ENCODE measurements at regions not wholly inside any gene's neighbourhood (a gene's known extent, or its start where the extent isn't known, plus 50 kb on each side); places are given as distances from the start of the nearest gene placed in this dataset.

DNA sequence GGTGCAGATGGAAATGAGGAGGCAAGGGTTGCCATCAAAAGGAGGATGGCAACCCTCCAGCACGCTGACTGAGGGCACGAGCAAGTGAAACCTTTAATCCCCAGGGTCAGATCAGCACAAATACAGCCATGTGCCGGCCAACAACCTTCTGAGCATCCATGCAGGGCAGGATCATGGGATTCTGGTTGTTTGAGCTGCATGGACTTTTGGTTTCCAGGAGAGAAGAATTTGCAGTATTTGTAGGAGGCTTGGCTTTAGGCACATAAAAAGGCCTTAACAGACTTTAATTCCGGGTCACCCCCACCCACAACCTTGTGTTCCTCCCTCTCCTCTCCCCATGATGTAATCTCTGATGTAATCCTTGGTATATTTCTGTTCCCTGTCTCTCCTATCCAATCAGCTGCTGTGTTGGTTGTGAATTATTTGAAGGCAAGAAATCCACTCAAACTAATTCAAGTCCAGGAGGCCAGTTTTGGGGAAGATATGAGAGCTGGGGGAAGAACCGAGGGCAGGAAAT, 254.3 kb downstream of the SHQ1 start:
- H3K36me3 Mint-ChIP-seq (ENCODE audit: insufficient read depth in 2 of 2) = no peaks in the 10 kb centered on the region
- no peak overlapping the region for H3K4me3 Mint-ChIP-seq
- no peak overlapping the region for H3K27ac Mint-ChIP-seq
- ATAC-seq (replicated peaks in 1 of 2) = no peak
- no peak for DNase-seq
- peaks cover 8% of the 10 kb centered on the region for H3K27me3 Mint-ChIP-seq (ENCODE audit: low read depth)
- H3K4me1 Mint-ChIP-seq (ENCODE audit: low read depth) = peaks cover 6% of the 10 kb centered on the region
- H3K9me3 Mint-ChIP-seq = no peaks in the 10 kb centered on the region

- H3K9me3 Mint-ChIP-seq = no peaks in the 10 kb centered on the region
- DNase-seq (no peak), ATAC-seq (replicated peaks in 1 of 2) (no peak)
- peaks cover 5% of the 10 kb centered on the region for H3K27me3 Mint-ChIP-seq (ENCODE audit: low read depth)
- H3K27ac Mint-ChIP-seq = no peak overlapping the region
- H3K4me1 Mint-ChIP-seq (ENCODE audit: low read depth) = peaks cover 6% of the 10 kb centered on the region
- H3K36me3 Mint-ChIP-seq (ENCODE audit: insufficient read depth in 2 of 2) = no peaks in the 10 kb centered on the region
- no peak overlapping the region for H3K4me3 Mint-ChIP-seq
Measured at GRCh38 chr3:72591522-72592421, 256.5 kb downstream of the SHQ1 start.

DNA sequence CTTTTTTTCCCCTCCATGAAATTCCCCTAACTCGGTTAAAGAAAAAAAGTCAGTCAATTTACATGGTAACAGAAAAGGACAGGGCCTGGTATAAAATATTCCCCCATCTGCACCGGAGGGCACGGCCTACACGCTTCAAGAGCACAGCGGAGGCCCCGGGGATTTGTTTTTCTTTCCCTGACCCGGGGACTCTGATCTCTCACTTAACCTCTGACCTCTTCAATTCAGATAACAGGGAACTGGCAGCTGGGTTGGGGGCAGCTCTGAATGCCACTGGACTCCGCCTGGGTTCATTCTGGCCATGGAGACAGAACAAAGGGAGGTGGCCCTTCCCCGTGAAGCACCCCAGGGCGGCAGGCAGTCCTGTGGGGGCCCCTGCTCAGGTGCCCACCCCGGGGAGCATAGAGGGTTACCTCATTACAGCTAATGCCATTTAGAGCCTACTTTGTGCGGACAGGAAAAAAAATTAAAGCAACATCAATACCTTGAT, 257.5 kb downstream of the SHQ1 start:
- Mint-ChIP-seq H3K36me3 (ENCODE audit: insufficient read depth in 2 of 2) (no peaks in the 10 kb centered on the region), H3K4me1 (ENCODE audit: low read depth) (peaks cover 6% of the 10 kb centered on the region), H3K9me3 (no peaks in the 10 kb centered on the region), H3K27me3 (ENCODE audit: low read depth) (peaks cover 5% of the 10 kb centered on the region), H3K27ac (no peak overlapping the region), H3K4me3 (no peak overlapping the region)
- ATAC-seq (replicated peaks in 1 of 2) (no peak), DNase-seq (no peak)

DNA sequence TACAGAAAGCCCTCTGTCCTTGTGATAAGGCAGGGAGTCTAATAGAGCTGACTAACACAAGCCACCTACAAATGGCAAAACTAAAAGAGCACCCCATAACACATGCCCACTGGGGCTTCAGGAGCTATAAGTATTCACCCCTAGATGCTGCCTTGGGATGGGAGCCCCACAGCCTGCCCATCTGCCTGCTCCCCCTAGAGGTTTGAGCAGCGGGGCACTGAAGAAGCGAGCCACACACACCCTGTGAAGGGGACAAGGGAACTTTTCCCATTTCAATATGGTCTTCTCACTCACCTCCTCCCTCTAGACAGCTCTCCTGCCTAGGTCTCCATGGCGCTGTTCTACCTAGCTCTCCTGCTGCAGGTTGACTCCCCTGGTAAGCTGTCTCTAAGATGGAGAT, 261.0 kb downstream of the SHQ1 start:
- DNase-seq (no peak), ATAC-seq (replicated peaks in 1 of 2) (no peak)
- Mint-ChIP-seq H3K36me3 (ENCODE audit: insufficient read depth in 2 of 2) (no peaks in the 10 kb centered on the region), H3K27me3 (ENCODE audit: low read depth) (no peaks in the 10 kb centered on the region), H3K9me3 (peaks cover 0 to 2% of the 10 kb centered on the region in 2 donors), H3K27ac (no peak overlapping the region), H3K4me3 (no peak overlapping the region), H3K4me1 (ENCODE audit: low read depth) (peaks cover 13% of the 10 kb centered on the region)

DNA sequence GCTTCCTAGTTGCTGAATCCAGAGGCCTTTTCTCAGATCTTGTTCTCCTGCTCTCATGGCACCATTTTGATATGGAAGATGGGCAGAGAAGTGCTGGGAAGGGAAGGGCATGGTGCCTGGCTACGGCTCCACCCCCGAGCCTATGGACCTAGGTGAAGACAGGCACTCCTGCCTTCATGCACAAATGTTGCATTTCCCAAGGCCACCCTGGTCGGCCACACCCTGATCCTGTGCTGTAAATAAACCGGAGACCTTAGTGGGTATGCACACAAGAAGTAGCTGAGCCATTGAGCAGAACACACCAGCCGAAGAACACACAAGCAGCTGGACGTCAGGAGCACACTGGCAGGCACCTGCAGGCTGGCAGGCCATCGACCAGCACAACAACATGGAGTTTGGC, 261.6 kb downstream of the SHQ1 start:
- Mint-ChIP-seq H3K27ac (no peak overlapping the region), H3K4me3 (no peak overlapping the region), H3K9me3 (peaks cover 0 to 2% of the 10 kb centered on the region in 2 donors), H3K27me3 (ENCODE audit: low read depth) (peaks cover under 1% of the 10 kb centered on the region), H3K36me3 (ENCODE audit: insufficient read depth in 2 of 2) (no peaks in the 10 kb centered on the region), H3K4me1 (ENCODE audit: low read depth) (peaks cover 15% of the 10 kb centered on the region)
- ATAC-seq (replicated peaks in 1 of 2) = no peak
- no peak for DNase-seq

- H3K9me3 Mint-ChIP-seq = peaks cover 0 to 2% of the 10 kb centered on the region in 2 donors
- no peaks in the 10 kb centered on the region for H3K36me3 Mint-ChIP-seq (ENCODE audit: insufficient read depth in 2 of 2)
- H3K27me3 Mint-ChIP-seq (ENCODE audit: low read depth) = peaks cover 7% of the 10 kb centered on the region
- H3K27ac Mint-ChIP-seq = no peak overlapping the region
- DNase-seq (no peak), ATAC-seq (replicated peaks in 1 of 2) (no peak)
- H3K4me3 Mint-ChIP-seq = no peak overlapping the region
- H3K4me1 Mint-ChIP-seq (ENCODE audit: low read depth) = peaks cover 15% of the 10 kb centered on the region
Measured at GRCh38 chr3:72585966-72586365, 262.3 kb downstream of the SHQ1 start.

GRCh38 chr3:72584262-72584661, 264.0 kb downstream of the SHQ1 start:
- peaks cover 7% of the 10 kb centered on the region for H3K27me3 Mint-ChIP-seq (ENCODE audit: low read depth)
- no peak overlapping the region for H3K4me3 Mint-ChIP-seq
- no peaks in the 10 kb centered on the region for H3K36me3 Mint-ChIP-seq (ENCODE audit: insufficient read depth in 2 of 2)
- H3K27ac Mint-ChIP-seq = no peak overlapping the region
- ATAC-seq (replicated peaks in 1 of 2) (no peak), DNase-seq (no peak)
- H3K9me3 Mint-ChIP-seq = peaks cover 0 to 2% of the 10 kb centered on the region in 2 donors
- peaks cover 15% of the 10 kb centered on the region for H3K4me1 Mint-ChIP-seq (ENCODE audit: low read depth)

GRCh38 chr3:72582963-72583362, 265.3 kb downstream of the SHQ1 start:
- no peak overlapping the region for H3K4me3 Mint-ChIP-seq
- no peak for ATAC-seq (replicated peaks in 1 of 2)
- no peak for DNase-seq
- peaks cover 7% of the 10 kb centered on the region for H3K27me3 Mint-ChIP-seq (ENCODE audit: low read depth)
- no peak overlapping the region for H3K27ac Mint-ChIP-seq
- H3K9me3 Mint-ChIP-seq = peaks cover 0 to 2% of the 10 kb centered on the region in 2 donors
- peaks cover 15% of the 10 kb centered on the region for H3K4me1 Mint-ChIP-seq (ENCODE audit: low read depth)
- H3K36me3 Mint-ChIP-seq (ENCODE audit: insufficient read depth in 2 of 2) = no peaks in the 10 kb centered on the region

- Mint-ChIP-seq H3K4me3 (no peak overlapping the region), H3K27ac (no peak overlapping the region), H3K9me3 (peaks cover 0 to 2% of the 10 kb centered on the region in 2 donors), H3K4me1 (ENCODE audit: low read depth) (peaks cover 15% of the 10 kb centered on the region), H3K27me3 (ENCODE audit: low read depth) (peaks cover 7% of the 10 kb centered on the region), H3K36me3 (ENCODE audit: insufficient read depth in 2 of 2) (no peaks in the 10 kb centered on the region)
- DNase-seq = no peak
- peak; percentile 72 to 85 for ATAC-seq (replicated peaks in 1 of 2)
Measured at GRCh38 chr3:72582211-72582878, 265.9 kb downstream of the SHQ1 start.

DNA sequence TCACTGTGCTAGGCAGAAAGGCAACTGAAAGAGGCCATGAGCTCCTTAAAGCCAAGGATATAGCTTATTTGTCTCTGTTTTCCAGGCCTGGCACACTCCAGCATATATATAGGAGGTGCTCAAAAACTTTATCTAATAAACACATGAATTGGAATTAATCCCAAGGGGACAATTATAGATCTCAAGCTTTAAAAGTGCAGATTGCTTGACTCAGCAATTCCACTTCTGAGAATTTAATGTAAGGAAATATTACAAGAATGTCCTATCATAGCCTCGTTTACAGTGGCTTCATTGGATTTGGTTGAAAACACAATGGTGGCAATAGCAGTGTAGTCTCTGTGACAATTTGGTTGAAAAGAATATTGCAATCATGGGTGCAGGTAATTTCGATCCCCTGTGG, 267.3 kb downstream of the SHQ1 start:
- Mint-ChIP-seq H3K36me3 (ENCODE audit: insufficient read depth in 2 of 2) (no peaks in the 10 kb centered on the region), H3K4me1 (ENCODE audit: low read depth) (peaks cover 15% of the 10 kb centered on the region), H3K9me3 (peaks cover 0 to 2% of the 10 kb centered on the region in 2 donors), H3K4me3 (no peak overlapping the region), H3K27me3 (ENCODE audit: low read depth) (peaks cover 7% of the 10 kb centered on the region), H3K27ac (no peak overlapping the region)
- ATAC-seq (replicated peaks in 1 of 2) (no peak), DNase-seq (no peak)

GRCh38 chr3:72580246-72580756, 267.9 kb downstream of the SHQ1 start:
- DNase-seq = no peak
- ATAC-seq (replicated peaks in 1 of 2) = no peak
- Mint-ChIP-seq H3K27me3 (ENCODE audit: low read depth) (peaks cover 7% of the 10 kb centered on the region), H3K9me3 (peaks cover 0 to under 1% of the 10 kb centered on the region in 2 donors), H3K36me3 (ENCODE audit: insufficient read depth in 2 of 2) (no peaks in the 10 kb centered on the region), H3K4me1 (ENCODE audit: low read depth) (peaks cover 13% of the 10 kb centered on the region), H3K27ac (no peak overlapping the region), H3K4me3 (no peak overlapping the region)

GRCh38 chr3:72579581-72580245, 268.5 kb downstream of the SHQ1 start:
- Mint-ChIP-seq H3K36me3 (ENCODE audit: insufficient read depth in 2 of 2) (no peaks in the 10 kb centered on the region), H3K27me3 (ENCODE audit: low read depth) (peaks cover 7% of the 10 kb centered on the region), H3K4me3 (no peak overlapping the region), H3K9me3 (no peaks in the 10 kb centered on the region), H3K4me1 (ENCODE audit: low read depth) (peaks cover 7% of the 10 kb centered on the region), H3K27ac (no peak overlapping the region)
- DNase-seq = no peak
- ATAC-seq (replicated peaks in 1 of 2) = no peak

GRCh38 chr3:72579191-72579580, 269.1 kb downstream of the SHQ1 start:
- H3K36me3 Mint-ChIP-seq (ENCODE audit: insufficient read depth in 2 of 2) = no peaks in the 10 kb centered on the region
- H3K9me3 Mint-ChIP-seq = no peaks in the 10 kb centered on the region
- peaks cover 7% of the 10 kb centered on the region for H3K27me3 Mint-ChIP-seq (ENCODE audit: low read depth)
- no peak overlapping the region for H3K4me3 Mint-ChIP-seq
- peaks cover 7% of the 10 kb centered on the region for H3K4me1 Mint-ChIP-seq (ENCODE audit: low read depth)
- ATAC-seq (replicated peaks in 1 of 2) (no peak), DNase-seq (no peak)
- H3K27ac Mint-ChIP-seq = no peak overlapping the region
